Thoracic aorta (tissue), 2 donors: ENCODE measurements at regions not wholly inside any gene's neighbourhood (a gene's known extent, or its start where the extent isn't known, plus 50 kb on each side); places are given as distances from the start of the nearest gene placed in this dataset.

Source experiments
- ATAC-seq: fragments of 150-250 bp; one replicate; pipeline ENCODE4 v1.8.0; 2017; ENCODE audit warnings: low read depth; ENCODE audit not compliant: insufficient number of reproducible peaks, low FRiP score
- DNase-seq: peaks from one replicate; pipeline ENCODE4 v3.0.0-alpha.2; 2020; ENCODE audit warnings: low spot score
- H3K27ac ChIP-seq, 2 donors: fragments of 200-600 bp; sonication (generic); 1 replicate in 1 of 2; 2 replicates in 1 of 2; pipeline ENCODE4 v1.5.1; 2016; ENCODE audit warnings: mild to moderate bottlenecking in 2 of 2, moderate library complexity in 2 of 2
- H3K27me3 ChIP-seq: fragments of 200-600 bp; sonication (generic); replicated peaks from 2 replicates; pipeline ENCODE4 v1.6.0; 2016; ENCODE audit warnings: mild to moderate bottlenecking; ENCODE audit not compliant: insufficient read depth
- H3K36me3 ChIP-seq: fragments of 200-600 bp; sonication (generic); one replicate; pipeline ENCODE4 v1.5.1; 2016
- H3K4me1 ChIP-seq, 2 donors: fragments of 200-600 bp; sonication (generic); 1 replicate in 1 of 2; 2 replicates in 1 of 2; pipeline versions ENCODE4 v1.5.1 to v1.6.0; 2016; ENCODE audit warnings: low read depth in 2 of 2, mild to moderate bottlenecking in 1 of 2; ENCODE audit not compliant: control insufficient read depth in 1 of 2
- H3K4me3 ChIP-seq: fragments of 200-600 bp; sonication (generic); 2 replicates; pipeline ENCODE4 v1.5.1; 2016; ENCODE audit warnings: mild to moderate bottlenecking
- H3K9me3 ChIP-seq: fragments of 200-600 bp; sonication (generic); 2 replicates; pipeline ENCODE4 v1.5.1; 2016
- CTCF ChIP-seq: fragments of 200-600 bp; sonication (generic); IDR thresholded peaks from one replicate; pipeline ENCODE4 v1.5.1; 2019; ENCODE audit warnings: antibody characterized with exemption

- DNase-seq (no peak), ATAC-seq (no peak)
- H3K27me3 ChIP-seq, result no peaks in the 10 kb centered on the region
- H3K4me3 ChIP-seq, result no peak overlapping the region
- H3K9me3 ChIP-seq, result no peaks in the 10 kb centered on the region
- no peak overlapping the region for H3K27ac ChIP-seq
- H3K4me1 ChIP-seq, result no peaks in the 10 kb centered on the region
- no peak for TF ChIP-seq CTCF
- no peaks in the 10 kb centered on the region for H3K36me3 ChIP-seq
Measured at GRCh38 chr1:219761208-219761860, 148.4 kb upstream of the ZC3H11B start.

- Histone ChIP-seq H3K9me3 (no peaks in the 10 kb centered on the region), H3K4me1 (no peaks in the 10 kb centered on the region), H3K36me3 (no peaks in the 10 kb centered on the region), H3K4me3 (no peak overlapping the region), H3K27me3 (no peaks in the 10 kb centered on the region), H3K27ac (no peak overlapping the region)
- DNase-seq (no peak), ATAC-seq (no peak)
- no peak for TF ChIP-seq CTCF
Measured at GRCh38 chr1:219759095-219759494, 146.2 kb upstream of the ZC3H11B start.

GRCh38 chr1:219757890-219758289, 145.0 kb upstream of the ZC3H11B start:
- H3K36me3 ChIP-seq, result no peaks in the 10 kb centered on the region
- no peak overlapping the region for H3K27ac ChIP-seq
- no peaks in the 10 kb centered on the region for H3K4me1 ChIP-seq
- no peak for DNase-seq
- no peak for TF ChIP-seq CTCF
- H3K27me3 ChIP-seq, result no peaks in the 10 kb centered on the region
- H3K9me3 ChIP-seq, result no peaks in the 10 kb centered on the region
- no peak overlapping the region for H3K4me3 ChIP-seq
- no peak for ATAC-seq

GRCh38 chr1:219755234-219755633, 142.3 kb upstream of the ZC3H11B start:
- Histone ChIP-seq H3K36me3 (no peaks in the 10 kb centered on the region), H3K4me3 (no peak overlapping the region), H3K4me1 (no peaks in the 10 kb centered on the region), H3K9me3 (no peaks in the 10 kb centered on the region), H3K27me3 (no peaks in the 10 kb centered on the region), H3K27ac (no peak overlapping the region)
- DNase-seq (no peak), ATAC-seq (no peak)
- no peak for TF ChIP-seq CTCF

- Histone ChIP-seq H3K27ac (no peak overlapping the region), H3K4me3 (no peak overlapping the region), H3K36me3 (no peaks in the 10 kb centered on the region), H3K4me1 (no peaks in the 10 kb centered on the region), H3K27me3 (no peaks in the 10 kb centered on the region), H3K9me3 (no peaks in the 10 kb centered on the region)
- DNase-seq, result no peak
- no peak for ATAC-seq
- TF ChIP-seq CTCF, result no peak
Measured at GRCh38 chr1:219754767-219755166, 141.9 kb upstream of the ZC3H11B start.
